Epithelial cell of proximal tubule (primary cell): ENCODE measurements at regions not wholly inside any gene's neighbourhood (a gene's known extent, or its start where the extent isn't known, plus 50 kb on each side); places are given as distances from the start of the nearest gene placed in this dataset.
"Not testable (repeated sequence)": the region's sequence is repeated elsewhere in the genome, so short reads cannot be mapped to it uniquely, and the experiment has no call there.

Experiments
- DNase-seq: peaks from one replicate; pipeline ENCODE4 v3.0.0-alpha.2; 2011; ENCODE audit warnings: low read depth
- H3K4me3 ChIP-seq: 2 replicates; pipeline ENCODE4 v1.5.1; 2011; ENCODE audit warnings: low read depth, mild to moderate bottlenecking, low read length
- CTCF ChIP-seq: conservative IDR thresholded peaks from 2 replicates; pipeline ENCODE4 v1.5.1; 2012; ENCODE audit warnings: low read depth, mild to moderate bottlenecking, low read length

GRCh38 chr5:87579678-87580077 is 166.9 kb upstream of the CCNH start:
- DNase-seq, result no peak
- H3K4me3 ChIP-seq, result no peak overlapping the region
- TF ChIP-seq CTCF, result no peak

- no peak for DNase-seq
- no peak for TF ChIP-seq CTCF
- no peak overlapping the region for H3K4me3 ChIP-seq
These were observed 164.1 kb upstream of the CCNH start for GRCh38 chr5:87576867-87577266.

GRCh38 chr5:87576306-87576705 is 163.6 kb upstream of the CCNH start:
- not testable (repeated sequence) for DNase-seq, H3K4me3 ChIP-seq

GRCh38 chr5:87574106-87574505 is 161.4 kb upstream of the CCNH start:
- DNase-seq, result no peak
- no peak for TF ChIP-seq CTCF
- no peak overlapping the region for H3K4me3 ChIP-seq

- no peak for TF ChIP-seq CTCF
- no peak overlapping the region for H3K4me3 ChIP-seq
- no peak for DNase-seq
These were observed 159.9 kb upstream of the CCNH start for GRCh38 chr5:87572611-87573010.

GRCh38 chr5:87572090-87572489 is 159.4 kb upstream of the CCNH start:
- no peak for TF ChIP-seq CTCF
- DNase-seq, result no peak
- no peak overlapping the region for H3K4me3 ChIP-seq

GRCh38 chr5:87570366-87570765 is 157.6 kb upstream of the CCNH start:
- TF ChIP-seq CTCF, result no peak
- H3K4me3 ChIP-seq, result no peak overlapping the region
- no peak for DNase-seq

GRCh38 chr5:87562068-87562467 is 149.3 kb upstream of the CCNH start:
- DNase-seq, result no peak
- H3K4me3 ChIP-seq, result no peak overlapping the region
- TF ChIP-seq CTCF, result no peak
